ENCODE measurements at regions not wholly inside any gene's neighbourhood (a gene's known extent, or its start where the extent isn't known, plus 50 kb on each side); places are given as distances from the start of the nearest gene placed in this dataset.

DNA sequence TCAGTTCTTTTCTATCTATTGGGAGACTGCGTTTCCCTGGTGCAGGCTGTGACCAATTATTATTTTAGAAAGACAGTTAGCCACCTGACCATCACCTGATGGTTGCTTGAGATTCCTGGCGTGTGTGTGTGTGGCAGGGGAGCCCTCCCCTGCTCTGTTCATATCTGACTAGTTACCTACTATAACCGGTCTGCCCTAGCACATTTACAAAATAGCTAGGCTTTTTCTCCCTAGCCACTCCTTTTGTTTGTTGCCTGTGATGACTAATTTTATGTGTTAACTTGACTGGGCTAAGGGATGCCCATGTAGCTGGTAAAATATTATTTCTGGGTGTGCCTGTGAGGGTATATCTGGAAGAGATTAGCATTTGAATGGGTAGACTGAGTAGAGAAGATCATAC lies 76.9 kb downstream of the OLFM4 start (continued):
- TF ChIP-seq RNF2 (IDR thresholded peaks at IDR 0.05; ENCODE audit: borderline replicate concordance, low read depth, low read length, missing control alignments, poor library complexity, severe bottlenecking) (no peak), HDAC6 (IDR thresholded peaks at IDR 0.05; ENCODE audit: low read depth, low read length) (no peak), YY1 (IDR thresholded peaks at IDR 0.05; ENCODE audit: low read depth, low read length) (no peak), CEBPB (IDR thresholded peaks at IDR 0.05; ENCODE audit: low read depth, low read length) (no peak)
